ENCODE measurements at regions not wholly inside any gene's neighbourhood (a gene's known extent, or its start where the extent isn't known, plus 50 kb on each side); places are given as distances from the start of the nearest gene placed in this dataset.

DNA sequence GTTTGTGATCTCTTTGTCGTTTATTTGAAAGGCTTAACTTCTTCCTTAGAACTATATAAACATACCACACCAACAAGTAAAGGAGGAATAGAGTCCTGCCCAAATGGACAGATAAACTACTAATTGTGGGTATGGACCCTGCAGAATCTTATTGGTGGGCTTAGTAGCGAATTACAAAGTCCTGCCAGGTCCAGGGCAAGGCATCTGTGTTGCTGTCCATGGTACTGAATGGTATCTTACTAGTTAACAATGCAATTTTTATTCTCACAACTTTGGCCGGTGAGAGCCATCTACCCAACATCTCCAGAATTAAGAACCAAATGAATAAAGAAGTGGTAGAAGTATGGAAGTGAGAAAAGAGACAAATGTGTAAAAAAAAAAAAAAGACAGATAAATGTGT, 1782.4 kb upstream of the WWC1 start:
- no peak for DNase-seq

DNA sequence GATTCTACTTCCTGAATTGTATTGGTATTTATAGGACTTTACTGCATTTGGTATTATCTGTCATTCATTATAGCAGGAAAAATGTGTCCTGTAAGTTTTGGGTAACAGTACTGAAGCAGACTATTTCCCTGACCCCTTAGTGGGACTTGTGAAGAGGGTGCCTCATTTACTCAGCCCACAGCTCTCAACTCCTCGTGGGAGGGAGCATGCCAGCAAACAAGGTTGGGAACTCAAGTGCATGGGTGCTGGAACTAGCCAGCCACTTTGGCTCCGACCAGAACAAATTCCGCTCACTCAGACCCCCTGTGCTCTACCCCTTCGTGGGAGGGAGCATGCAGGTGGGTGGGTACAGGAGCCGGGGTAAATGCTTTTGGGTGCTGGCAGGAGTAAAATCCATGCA, 1773.5 kb upstream of the WWC1 start:
- no peak for DNase-seq

DNA sequence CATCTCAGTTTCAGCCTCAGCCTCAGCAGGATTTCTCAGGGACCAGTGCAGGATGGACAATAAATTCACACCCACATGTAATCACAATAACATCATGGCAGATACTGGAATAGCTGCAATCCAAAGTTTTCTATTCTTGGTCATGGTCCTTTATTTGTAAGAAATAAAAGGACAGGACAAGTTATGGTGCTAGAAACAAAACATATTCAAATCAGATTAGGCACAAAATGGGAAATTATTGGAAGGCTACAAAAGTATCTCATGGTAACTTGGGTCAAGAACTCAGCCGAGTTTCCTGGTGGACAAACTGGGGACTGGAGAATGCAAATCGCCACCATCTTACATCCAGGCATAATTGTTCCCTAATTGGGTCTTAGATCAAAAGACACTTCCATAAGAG, 1768.2 kb upstream of the WWC1 start:
- DNase-seq = no peak

DNA sequence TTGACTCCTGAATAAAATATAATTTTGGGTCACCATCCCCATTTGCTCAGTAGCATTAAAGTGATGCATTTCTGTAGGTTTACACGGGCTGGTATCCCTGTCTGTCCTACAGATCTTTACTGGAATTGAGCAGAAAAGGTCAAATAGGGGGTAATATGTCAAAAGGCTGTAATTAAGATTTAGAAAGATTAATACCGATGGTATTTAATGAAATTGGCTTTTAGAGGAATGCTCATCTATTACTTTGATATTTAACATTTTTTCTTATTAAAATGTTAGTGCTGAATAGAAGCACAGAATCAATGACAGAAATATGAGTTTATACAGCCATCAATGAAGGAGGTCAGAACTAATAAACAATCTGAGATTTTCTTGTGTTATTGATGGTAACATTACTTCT, 1762.2 kb upstream of the WWC1 start:
- DNase-seq = no peak

DNA sequence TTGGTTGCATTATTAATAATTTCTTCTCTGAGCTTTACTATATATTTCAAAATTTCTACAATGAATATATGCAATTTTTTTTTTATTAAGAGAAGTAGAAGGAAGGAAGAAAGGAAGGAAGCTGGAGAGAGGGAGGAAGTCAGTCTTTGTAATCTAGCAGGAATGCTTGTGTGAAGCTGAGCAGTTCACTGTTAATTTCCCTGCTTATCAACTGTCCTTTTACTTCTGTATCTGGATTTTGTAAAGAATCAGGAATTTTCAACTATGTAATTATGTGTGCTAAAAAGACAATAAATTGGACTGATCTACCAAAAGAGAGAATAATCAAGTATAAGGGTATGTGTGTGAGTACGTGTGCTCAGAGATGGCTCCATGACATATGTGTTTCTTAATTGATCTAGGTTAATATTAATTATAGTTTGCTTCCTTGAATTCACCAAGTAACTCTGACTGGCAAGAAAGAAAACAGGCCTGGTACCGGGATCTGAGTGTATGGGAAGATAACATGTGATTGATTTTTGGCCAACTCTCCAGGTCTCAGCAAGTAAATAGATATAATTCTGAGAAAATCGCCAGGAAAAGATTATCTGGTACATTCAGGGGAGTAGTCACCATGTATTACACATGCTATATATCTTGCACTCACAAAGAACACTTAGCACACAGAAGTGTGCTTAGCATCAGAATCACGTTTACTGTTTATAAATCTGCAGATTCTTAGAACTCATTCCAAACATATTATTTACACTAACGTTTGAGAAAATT, 1758.8 kb upstream of the WWC1 start:
- DNase-seq = no peak

DNA sequence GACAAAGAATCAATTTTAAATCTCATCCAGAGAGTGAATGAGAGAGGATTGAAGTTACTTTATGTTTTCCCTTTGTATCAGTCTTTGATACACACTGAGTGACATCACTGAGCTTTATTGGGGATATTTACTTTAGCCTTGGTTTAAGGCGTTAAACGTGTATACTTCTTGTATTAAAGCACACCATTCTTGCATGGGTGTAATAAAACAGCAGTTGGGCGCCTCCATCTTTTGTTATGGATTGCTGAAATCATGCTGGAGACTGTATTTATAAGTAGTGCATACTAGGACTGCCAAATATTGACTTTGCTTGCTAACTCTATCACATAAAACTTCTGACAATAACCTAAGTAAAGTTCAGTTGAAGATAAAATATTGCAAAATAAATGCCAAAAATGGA, 1755.8 kb upstream of the WWC1 start:
- no peak for DNase-seq

DNA sequence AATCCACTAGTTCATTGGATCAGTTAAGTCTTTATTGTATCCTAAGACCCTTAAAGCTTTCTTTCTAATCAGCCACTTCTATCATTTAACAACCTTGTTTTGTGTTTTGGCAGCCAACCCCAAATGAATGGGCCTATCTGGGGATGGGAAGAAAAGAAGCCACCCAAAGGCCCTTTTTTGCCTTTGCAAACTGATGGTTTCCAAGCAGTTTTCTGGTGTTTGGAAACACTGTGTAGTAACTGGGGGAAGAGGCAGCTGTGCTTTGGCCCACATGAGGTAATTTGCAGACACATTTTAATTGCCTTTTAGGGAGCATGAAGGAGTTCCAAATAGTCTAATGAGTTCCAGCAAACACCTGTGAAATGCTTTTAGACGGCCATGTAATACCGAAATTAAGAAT, 1751.3 kb upstream of the WWC1 start:
- no peak for DNase-seq

DNA sequence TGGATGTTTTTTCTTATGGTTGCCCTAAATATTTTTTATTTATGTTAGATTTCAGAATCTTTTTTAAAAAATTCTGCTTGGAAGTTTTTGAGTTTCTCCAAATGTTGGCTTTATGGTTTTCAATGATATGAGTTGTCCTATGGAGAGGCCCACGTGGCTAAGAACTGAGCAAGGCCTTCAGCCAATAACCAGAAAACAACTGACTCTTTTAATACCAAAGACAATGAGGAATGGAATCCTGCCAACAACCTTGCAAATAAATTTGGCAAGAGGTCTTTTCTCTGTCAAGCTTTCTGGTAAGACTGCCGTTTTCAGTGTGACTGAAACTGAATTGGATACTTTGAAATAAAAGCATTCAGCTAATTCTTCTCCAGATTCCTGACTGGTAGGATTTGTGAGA, 1740.1 kb upstream of the WWC1 start:
- no peak for DNase-seq

DNA sequence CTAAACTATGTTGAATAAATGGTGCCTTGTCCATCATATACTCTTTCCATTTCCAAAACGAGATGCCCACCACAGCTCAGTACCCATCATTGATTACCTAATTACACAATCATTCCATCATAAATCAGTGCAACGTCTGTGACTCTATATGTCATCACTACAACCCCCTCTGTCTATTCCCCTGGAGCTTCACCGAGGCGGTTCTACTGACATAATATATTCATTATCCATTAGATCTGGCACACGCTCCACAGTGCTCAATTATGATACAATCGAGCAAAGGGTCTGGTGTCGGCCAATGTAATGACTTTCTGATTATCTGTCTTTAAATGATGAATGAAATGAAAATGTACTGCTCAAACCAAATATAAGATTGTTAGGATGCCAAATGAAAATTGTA, 1737.7 kb upstream of the WWC1 start:
- no peak for DNase-seq

DNA sequence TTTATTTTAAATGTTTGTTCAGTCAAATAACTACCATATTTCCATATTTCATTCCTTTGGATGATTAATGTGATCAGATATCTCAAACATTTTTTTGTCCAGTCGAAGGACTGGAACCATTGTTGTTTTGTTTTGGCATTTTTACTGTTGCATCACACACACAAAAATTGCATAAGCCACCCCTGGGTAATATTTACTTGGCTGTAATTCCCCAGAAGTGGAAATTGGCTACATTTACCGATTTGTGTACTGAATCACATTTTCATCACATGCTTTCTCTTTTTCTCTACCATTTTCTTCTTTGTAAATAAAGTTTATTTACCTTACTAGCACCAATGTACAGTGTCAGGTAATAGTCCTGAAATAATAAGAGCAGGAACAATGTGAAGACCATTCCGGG, 1729.7 kb upstream of the WWC1 start:
- no peak for DNase-seq

DNA sequence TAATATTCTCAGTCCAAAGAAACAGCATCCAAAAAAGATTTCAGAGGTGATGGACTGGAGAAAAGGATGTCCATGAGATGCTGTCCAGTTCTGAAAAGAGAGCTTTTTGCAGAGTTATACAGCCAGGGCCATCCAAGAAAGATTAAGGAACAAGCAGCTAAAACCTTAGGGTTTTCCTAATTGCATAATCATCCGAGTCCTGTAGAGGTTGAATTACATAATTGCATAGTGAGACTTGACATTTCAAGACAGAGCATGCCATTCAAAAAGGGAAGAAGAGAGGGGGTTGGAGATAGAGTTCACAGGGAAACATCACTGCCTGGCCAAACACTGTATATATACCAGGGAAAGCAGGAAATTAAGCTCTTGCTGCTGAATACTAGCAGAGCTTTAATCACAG, 1729.2 kb upstream of the WWC1 start:
- no peak for DNase-seq

DNA sequence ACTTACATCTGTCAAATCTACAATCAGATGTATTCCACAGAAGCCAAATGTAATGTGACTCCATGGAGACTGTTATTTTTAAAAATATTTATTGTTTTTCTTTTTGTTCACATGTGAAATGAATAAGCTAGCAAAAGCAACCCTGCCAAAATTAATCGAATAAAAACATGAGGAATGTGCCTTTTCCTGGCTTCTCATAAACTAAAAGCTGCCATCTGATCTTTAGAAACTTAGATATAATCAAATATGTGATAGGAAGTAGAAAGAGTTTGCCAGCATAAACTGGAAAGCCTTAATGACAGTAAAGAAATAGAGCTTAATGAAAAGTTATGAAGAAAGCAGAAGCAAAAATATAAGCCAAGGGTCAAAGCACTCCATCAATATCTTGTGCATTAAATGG, 1724.7 kb upstream of the WWC1 start:
- DNase-seq = no peak

DNA sequence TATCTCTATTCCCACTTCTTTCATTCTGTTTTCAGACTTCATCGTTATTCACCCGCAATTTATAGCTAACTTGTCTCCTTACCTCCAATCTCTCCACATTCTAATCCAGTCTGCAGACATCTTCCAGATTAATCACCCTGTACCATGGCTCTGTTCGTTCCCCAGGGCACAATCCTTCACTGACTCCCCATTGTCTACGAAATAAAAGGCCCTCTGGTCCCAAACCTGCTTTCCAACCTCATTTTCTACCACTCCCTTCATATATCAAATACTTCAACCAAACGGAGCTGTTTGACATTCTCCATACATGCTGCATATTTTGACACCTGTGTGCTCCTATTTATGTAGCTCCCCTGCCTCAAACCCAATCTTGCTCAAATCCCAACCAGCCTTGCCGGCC, 1720.6 kb upstream of the WWC1 start:
- DNase-seq = no peak

DNA sequence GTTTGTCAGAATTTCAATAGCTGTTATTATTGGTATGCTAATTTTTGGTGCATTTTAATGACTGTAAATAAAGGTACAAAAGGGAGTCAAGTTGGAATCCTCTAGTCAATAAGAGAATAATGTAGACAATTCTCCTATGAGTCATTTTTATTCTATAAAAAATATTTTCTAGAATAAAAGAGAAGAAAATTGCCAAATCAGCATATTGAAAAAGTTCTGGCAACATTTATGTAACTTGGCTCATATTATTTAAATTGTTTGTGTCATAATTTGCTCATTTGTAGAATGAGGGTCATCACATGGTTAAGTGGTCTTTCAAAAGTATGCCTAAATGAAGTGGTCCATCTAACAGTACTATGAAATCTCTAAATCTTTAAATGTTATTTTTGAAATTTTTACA, 1719.8 kb upstream of the WWC1 start:
- DNase-seq = no peak

DNA sequence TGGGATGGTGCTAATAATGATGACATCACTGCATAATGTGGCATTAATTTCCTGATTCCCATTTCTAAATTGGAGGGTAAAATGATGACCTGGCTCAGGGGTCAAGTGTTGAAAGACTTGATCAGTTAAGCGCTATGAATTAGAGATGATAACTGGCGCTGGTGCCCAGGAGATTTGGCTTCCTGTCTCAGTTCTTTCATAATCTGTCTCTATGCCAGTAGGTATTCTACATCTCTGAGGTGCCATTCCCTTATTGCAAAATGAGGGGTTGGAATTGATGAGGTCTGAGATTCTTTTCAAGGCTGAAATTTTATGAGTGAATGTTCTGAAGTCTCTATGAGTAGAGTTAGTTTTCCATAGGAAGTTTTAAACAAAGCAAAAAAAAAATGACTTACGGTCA, 1715.1 kb upstream of the WWC1 start:
- no peak for DNase-seq

DNA sequence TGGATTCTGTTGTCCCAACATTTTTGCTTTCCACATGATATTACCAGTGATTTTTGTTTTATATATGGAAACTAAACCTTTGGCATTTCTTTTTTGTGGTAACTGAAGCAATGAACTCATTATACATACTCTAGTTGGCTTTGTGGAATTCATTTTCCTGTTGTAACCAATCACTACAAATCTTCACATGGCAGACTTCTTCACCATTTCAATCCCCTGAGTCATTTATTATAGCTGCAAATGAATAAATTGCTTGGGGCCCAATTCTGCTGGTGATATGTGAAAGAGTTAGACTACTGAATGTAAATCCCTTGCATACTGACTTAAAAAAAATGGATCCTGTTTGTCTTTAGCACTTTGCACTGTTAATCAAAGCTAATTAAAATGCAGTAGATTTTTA, 1709.6 kb upstream of the WWC1 start:
- no peak for DNase-seq

DNA sequence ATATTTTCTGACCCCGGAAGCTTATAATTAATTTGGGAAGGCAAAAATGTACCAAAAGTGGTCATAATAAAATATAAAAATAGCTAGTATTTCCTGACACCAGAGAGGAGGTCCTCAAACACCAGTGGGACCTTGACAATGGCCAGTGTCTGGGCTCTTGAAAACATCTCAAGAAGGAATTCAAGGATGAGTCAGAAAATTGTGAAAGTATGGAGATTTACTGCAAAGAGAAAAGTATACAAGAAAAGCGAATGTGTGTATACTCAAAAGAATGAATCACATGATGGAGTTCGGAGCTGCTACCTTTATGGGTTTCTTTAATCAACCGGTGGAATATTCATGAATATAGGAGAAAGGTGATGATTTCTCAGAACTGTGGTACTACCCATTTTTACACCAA, 1709.0 kb upstream of the WWC1 start:
- DNase-seq = no peak

DNA sequence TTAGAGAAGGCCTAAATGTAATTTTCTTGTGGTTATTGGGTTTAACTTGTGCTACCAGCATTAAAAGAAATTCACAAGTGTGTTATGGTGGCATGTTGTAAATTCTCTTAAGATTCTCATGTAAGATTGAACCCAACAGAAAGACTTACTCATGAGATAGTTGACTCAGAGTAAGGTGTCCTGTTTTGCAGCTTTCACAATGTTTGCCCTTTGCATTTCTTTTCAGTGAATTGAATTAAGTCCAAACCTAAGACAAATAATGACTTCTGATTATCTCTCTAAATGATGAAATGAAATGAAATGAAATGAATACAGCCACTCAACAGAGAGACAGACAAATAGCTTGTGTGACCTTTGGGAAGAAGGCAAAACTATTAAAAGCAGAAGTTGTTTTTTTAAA, 1696.9 kb upstream of the WWC1 start:
- no peak for DNase-seq

DNA sequence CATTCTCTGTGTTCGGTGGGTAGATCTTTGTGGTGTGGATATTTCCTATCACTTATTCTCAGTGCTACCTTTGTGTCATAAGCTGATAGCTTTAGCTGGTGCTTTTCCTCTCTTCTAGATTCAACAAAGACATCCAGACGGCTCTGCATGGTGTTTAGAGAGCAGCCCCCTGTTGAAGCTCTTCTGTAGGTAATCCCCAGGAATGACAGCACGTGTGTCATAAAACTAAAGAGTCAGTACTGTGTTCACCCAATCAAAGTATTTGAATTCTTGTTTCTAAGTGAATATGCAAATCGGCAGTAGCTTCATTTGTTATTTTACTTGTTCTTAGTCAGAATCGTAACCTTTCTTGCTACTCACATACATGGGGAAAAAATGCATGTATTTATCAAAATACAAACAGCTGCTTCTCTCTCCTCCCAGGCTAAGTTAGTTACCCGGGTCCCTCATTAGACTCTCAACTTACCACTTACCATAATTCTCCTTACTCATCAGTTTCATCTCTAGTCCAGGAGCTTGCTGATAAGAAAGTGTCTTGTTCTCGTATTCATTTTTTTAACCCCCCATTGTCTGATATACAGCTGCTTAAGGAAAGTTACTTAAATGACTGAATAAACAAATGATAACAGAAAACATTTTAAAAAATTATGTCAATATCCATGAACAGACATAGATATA, 1696.0 kb upstream of the WWC1 start:
- no peak for DNase-seq

DNA sequence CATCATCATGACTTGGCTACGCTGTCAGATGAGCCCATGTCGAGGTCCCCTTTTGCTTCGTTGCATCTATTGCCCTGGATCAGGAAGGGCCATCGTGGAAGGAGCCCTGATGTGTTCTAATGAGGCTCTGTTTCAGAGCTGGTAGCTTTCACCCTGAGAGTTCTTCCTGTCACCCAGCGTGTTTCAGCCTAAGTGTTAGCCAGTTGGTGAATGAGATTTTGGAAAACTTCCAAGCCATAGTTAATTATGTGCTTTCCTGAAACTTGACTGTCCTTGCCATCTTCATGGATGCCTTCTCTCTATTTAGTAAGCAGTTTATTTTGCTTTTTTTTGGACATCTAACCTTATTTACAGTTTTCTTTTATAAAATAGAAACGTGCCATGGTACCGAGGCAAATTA, 1695.4 kb upstream of the WWC1 start:
- DNase-seq = no peak

DNA sequence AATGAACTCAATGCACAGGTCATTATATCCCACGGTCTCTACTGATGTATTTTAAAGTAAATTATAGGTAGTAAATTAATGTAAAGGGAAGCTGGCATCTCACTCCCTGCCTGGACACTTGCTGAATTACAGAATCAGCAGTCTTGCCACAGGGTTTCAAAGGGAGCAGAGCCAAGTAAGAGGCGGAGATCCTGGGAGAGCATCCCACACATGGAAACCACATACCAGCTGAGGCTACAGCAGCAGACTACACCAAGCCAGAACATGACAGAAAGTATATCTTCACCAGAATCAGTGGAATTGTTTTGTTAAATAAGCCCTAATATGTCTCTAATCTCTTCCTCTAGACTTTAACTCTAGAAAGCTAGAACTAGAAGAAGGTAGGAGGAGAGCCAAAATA, 1689.2 kb upstream of the WWC1 start:
- DNase-seq = no peak

DNA sequence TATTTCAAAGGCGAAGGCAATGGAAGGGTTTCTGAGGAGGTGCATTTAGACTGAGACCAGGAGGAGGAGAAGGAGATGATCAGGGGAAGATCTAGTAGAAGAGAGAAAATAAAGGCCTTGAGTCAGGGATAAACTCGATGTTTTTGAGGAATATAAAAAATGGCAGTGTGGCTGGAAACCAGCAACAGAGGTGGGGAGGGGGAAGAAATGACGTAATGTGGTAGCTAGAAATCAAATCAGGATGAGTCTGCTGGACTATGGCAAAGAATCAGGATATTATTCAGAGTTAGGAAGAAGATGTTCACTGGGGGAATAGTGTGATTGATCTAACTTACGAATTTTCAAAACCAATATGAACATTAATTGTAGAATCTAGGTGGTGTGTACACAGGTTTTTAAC, 1673.9 kb upstream of the WWC1 start:
- no peak for DNase-seq

DNA sequence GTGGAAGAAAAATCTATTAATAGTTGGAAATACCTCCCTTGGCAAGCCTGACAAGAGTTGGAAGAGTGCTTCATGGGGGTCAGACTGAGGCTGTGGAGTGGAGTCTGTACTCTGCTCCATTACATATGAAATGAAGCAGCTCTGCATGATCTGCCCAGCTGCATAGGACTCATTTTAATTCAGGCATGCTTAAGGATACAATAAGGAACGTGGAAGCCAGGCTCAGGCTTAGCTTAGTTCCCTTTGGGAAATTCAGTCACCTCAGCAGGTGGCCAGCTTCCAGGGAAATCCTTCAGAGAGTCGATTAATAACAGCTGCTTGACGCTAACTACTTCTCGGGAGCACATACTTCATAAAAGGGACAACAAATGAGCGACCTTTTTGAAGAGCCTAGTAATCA, 1672.9 kb upstream of the WWC1 start:
- DNase-seq = no peak

DNA sequence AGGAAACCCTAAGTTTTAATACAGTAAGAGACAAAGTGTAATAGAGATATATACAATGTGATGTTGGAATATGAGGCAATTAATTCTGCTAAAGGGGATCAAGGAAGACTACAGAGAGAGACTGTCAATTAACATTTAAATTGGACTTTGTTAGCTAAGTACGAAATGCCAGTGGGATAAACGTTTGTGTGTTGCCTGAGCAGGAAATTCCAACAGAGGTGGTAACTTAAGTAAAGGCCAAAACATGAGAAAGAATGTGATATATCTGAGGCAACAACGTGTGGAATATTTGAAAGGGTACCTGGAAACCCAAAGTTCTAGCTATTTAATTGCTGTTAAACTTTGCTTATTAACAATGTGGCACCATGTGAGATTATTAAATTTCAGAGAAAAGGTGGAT, 1666.9 kb upstream of the WWC1 start:
- no peak for DNase-seq

DNA sequence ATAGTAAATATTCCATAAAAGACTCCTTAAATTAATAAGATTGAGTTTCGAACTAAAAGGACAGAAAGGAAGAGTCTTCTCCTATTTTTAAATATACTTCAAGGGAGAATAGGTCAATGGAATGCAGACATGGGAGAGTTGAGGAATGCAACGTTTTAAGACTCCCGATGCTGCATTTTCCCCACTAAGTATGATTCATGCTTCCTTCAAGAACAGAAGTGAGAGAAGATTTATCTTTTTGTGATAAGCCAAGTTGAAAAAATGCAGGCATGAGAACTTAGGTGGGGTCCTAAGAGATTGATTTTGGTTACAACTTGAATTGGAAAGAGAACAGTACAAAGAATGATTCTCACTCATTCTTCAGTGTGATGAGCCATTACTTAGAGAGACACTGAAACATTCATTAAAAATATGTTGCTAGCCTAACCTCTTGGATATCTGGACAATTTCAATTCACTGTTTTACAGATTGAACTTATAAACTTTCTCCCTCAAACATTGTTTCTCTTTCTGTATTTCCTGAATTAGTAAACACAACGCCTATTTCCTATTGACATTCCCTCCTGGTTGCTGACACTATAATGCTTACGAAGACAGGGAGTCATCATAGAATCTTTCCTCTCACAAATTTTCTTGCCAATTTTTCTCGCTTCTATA, 1666.1 kb upstream of the WWC1 start:
- no peak for DNase-seq
